ENCODE measurements at regions not wholly inside any gene's neighbourhood (a gene's known extent, or its start where the extent isn't known, plus 50 kb on each side); places are given as distances from the start of the nearest gene placed in this dataset.

DNA sequence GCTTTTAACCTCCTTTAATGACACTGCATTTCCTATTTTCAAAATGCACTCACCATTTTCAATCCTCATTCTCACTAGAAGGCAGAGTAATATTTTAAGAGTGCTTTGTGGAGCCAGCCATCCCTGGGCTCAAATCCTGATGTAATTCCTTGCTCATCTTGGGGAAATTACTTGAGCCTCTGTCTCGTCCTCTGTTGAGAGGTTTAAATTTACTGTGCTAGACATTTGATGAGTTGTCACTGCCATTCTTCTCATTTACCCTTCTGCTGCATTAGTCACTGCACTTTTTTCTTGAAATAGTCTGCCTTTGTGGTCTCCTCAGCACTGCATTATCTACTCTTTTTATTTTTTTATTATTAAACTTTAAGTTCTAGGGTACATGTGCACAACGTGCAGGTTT is 150.0 kb upstream of the HDDC2 start:
- no peak for TF ChIP-seq CTCF (conservative IDR thresholded peaks at IDR 0.05; ENCODE audit: low read depth, low read length)
- no peak for TF ChIP-seq EZH2phosphoT487 (IDR thresholded peaks at IDR 0.05; ENCODE audit: borderline replicate concordance, low read length)
- no peak for TF ChIP-seq EZH2 (IDR thresholded peaks at IDR 0.05; ENCODE audit: low read length, unreplicated experiment)

All from PC-3 (cell line).